ENCODE measurements at regions not wholly inside any gene's neighbourhood (a gene's known extent, or its start where the extent isn't known, plus 50 kb on each side); places are given as distances from the start of the nearest gene placed in this dataset.

DNA sequence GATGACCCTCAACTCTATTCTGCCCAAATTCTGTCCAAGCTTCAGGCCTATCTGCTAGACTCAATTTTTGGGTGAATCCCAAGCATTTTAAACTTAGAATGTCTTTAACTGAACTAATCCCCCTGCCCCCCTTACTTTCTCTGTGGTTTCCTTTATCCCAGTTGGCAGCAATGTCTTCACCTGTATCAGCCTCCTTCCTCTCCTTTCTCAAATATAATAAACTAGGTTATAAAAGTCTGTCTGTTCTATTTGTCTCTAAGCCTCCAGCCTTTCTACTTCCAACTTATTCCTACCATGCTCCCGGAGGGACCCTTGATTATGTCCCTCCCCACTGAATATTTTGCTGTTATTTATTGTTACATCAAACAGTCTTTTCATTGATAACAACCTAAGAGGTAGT, 375.5 kb upstream of the TRIB2 start:
- no peak for TF ChIP-seq CTCF (IDR thresholded peaks at IDR 0.05)
- no peak for TF ChIP-seq POLR2A (IDR thresholded peaks at IDR 0.05)
